ENCODE measurements at regions not wholly inside any gene's neighbourhood (a gene's known extent, or its start where the extent isn't known, plus 50 kb on each side); places are given as distances from the start of the nearest gene placed in this dataset.

DNA sequence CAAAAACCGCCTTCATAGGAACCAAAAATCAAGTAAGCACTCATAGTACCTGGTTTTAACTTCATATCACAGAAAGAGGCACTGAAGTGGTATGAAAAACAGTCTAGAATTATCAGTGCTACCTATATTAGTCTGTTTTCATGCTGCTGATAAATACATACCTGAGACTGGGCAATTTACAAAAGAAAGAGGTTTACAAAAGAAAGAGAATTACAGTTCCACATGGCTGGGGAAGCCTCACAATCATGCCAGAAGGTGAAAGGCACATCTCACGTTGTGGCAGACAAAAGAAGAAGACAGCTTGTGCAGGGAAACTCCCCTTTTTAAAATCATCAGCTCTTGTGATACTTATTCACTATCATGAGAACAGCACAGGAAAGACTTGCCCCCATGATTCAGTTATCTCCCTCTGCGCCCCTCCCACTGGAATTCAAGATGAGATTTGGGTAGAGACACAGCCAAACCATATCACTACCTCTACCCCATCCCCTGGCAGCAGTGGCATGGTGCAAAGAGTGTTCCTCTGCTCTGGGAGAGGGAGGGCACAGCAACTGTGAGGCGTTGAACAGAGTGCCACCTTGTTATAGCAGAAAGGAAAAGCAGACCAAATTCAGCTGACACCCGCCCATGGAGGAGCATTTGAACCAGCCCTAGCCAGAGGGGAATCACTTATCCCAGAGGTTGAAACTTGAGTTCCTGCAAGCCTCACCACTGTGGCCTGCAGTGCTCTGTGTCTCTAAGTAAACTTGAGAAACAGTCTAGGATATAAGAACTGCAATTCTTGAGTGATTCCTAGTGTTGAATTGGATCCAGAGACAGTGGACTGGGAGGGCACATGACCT lies 61.9 kb upstream of the PTPRZ1 start:
- TF ChIP-seq POLR2A (IDR thresholded peaks at IDR 0.05; ENCODE audit: low read depth, low read length): no peak
- no peak for TF ChIP-seq TAF1 (IDR thresholded peaks at IDR 0.05; ENCODE audit: low read depth, low read length)
- no peak for TF ChIP-seq POLR2AphosphoS5 (IDR thresholded peaks at IDR 0.05; ENCODE audit: low read depth, low read length)
- TF ChIP-seq SPI1 (IDR thresholded peaks at IDR 0.05; ENCODE audit: low read depth, low read length): no peak
- no peak for TF ChIP-seq POU2F2 (IDR thresholded peaks at IDR 0.05; ENCODE audit: low read depth, low read length)

All from GM12891 (cell line).